ENCODE measurements at regions not wholly inside any gene's neighbourhood (a gene's known extent, or its start where the extent isn't known, plus 50 kb on each side); places are given as distances from the start of the nearest gene placed in this dataset.

- TF ChIP-seq CTCF (IDR thresholded peaks at IDR 0.05; ENCODE audit: insufficient read depth, low read length) (no peak), POLR2AphosphoS5 (IDR thresholded peaks at IDR 0.05; ENCODE audit: low read depth) (no peak)
- TF ChIP-seq, protein P1, sequence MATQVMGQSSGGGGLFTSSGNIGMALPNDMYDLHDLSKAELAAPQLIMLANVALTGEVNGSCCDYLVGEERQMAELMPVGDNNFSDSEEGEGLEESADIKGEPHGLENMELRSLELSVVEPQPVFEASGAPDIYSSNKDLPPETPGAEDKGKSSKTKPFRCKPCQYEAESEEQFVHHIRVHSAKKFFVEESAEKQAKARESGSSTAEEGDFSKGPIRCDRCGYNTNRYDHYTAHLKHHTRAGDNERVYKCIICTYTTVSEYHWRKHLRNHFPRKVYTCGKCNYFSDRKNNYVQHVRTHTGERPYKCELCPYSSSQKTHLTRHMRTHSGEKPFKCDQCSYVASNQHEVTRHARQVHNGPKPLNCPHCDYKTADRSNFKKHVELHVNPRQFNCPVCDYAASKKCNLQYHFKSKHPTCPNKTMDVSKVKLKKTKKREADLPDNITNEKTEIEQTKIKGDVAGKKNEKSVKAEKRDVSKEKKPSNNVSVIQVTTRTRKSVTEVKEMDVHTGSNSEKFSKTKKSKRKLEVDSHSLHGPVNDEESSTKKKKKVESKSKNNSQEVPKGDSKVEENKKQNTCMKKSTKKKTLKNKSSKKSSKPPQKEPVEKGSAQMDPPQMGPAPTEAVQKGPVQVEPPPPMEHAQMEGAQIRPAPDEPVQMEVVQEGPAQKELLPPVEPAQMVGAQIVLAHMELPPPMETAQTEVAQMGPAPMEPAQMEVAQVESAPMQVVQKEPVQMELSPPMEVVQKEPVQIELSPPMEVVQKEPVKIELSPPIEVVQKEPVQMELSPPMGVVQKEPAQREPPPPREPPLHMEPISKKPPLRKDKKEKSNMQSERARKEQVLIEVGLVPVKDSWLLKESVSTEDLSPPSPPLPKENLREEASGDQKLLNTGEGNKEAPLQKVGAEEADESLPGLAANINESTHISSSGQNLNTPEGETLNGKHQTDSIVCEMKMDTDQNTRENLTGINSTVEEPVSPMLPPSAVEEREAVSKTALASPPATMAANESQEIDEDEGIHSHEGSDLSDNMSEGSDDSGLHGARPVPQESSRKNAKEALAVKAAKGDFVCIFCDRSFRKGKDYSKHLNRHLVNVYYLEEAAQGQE (IDR thresholded peaks at IDR 0.05; ENCODE audit: insufficient replicate concordance, low read depth) = no peak
Observed at GRCh38 chr10:94105226-94105625, 111.5 kb downstream of the PLCE1 start.
